ENCODE measurements at regions not wholly inside any gene's neighbourhood (a gene's known extent, or its start where the extent isn't known, plus 50 kb on each side); places are given as distances from the start of the nearest gene placed in this dataset.
A peak's percentile ranks its signal among the peaks of the same experiment; 100 is the strongest.

DNA sequence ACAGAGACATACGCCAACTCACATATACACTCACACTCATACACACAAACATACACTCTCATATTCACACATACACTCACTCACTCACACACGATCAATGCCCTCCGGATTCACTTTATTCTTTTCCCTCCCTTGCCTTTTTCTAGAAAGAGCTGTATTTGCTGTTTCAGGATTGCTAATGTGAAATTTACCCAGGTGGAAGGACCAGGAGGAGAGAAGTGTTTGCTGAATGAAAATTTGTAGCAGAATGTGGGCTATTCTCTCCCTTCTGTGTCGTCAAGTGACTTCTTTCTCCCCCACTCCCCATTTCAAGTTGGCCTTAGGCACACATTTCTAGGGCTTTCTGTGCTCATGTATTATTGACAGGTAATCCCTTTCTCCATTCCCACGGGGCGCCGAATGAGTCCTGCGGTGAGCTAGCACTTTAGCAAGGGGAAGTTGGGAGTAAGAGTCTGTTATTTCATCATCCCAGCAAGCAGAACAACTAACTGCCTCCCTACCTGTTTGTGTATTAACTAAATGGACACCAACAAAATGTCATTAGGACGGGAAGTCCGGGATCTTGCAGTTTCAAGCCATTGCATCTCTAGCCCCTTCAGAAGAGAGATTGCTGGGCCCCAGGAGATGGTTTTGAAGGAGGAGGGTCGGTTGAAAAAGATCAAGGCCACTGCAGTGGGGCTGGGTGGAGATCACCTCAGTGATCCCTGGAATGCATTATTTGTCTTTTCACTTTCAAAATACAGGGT is 97.1 kb upstream of the TAF11L2 start (continued):
- TF ChIP-seq ADNP (tag; IDR thresholded peaks at IDR 0.05) (no peak), SMARCE1 (IDR thresholded peaks at IDR 0.05) (no peak; the same call in 1 of the 2 replicates), BDP1 (IDR thresholded peaks at IDR 0.05; ENCODE audit: insufficient read depth, insufficient read length) (no peak), PYGO2 (tag; IDR thresholded peaks at IDR 0.05) (no peak), HDGF (IDR thresholded peaks at IDR 0.05) (no peak), CHCHD3 (CRISPR knock-in tag; IDR thresholded peaks at IDR 0.05) (no peak), ZNF217 (CRISPR knock-in tag; IDR thresholded peaks at IDR 0.05) (no peak), ZBTB1 (CRISPR knock-in tag; IDR thresholded peaks at IDR 0.05; ENCODE audit: borderline replicate concordance, low read depth) (no peak), ARID3B (CRISPR knock-in tag; IDR thresholded peaks at IDR 0.05; ENCODE audit: borderline replicate concordance) (0 out of 2 replicates have a peak, but pooled peaks have one; percentile 41), ZNF175 (CRISPR knock-in tag; IDR thresholded peaks at IDR 0.05; ENCODE audit: low read depth) (no peak; the same call in 1 of the 2 replicates), TAF1 (IDR thresholded peaks at IDR 0.05; ENCODE audit: control insufficient read depth, extremely low read depth, insufficient read depth, low read length, severe bottlenecking) (no peak), RNF2 (IDR thresholded peaks at IDR 0.05) (peak; percentile 84; the same call in 1 of the 2 replicates), JUNB (CRISPR knock-in tag; conservative IDR thresholded peaks at IDR 0.05) (no peak), E2F4 (CRISPR knock-in tag; IDR thresholded peaks at IDR 0.05; ENCODE audit: low read depth) (no peak), SAFB (IDR thresholded peaks at IDR 0.05; ENCODE audit: borderline replicate concordance, low read depth, low read length) (no peak), GTF2B (IDR thresholded peaks at IDR 0.05; ENCODE audit: extremely low read depth, insufficient read length) (no peak), NFE2L1 (tag; IDR thresholded peaks at IDR 0.05; ENCODE audit: borderline replicate concordance, low read depth) (no peak)
- TF ChIP-seq, protein P1, sequence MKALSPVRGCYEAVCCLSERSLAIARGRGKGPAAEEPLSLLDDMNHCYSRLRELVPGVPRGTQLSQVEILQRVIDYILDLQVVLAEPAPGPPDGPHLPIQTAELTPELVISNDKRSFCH (CRISPR knock-in tag; IDR thresholded peaks at IDR 0.05): 0 out of 2 replicates have a peak, but pooled peaks have one; percentile 20
- TF ChIP-seq, protein P1 (tag; IDR thresholded peaks at IDR 0.05): no peak
- TF ChIP-seq, protein P2, sequence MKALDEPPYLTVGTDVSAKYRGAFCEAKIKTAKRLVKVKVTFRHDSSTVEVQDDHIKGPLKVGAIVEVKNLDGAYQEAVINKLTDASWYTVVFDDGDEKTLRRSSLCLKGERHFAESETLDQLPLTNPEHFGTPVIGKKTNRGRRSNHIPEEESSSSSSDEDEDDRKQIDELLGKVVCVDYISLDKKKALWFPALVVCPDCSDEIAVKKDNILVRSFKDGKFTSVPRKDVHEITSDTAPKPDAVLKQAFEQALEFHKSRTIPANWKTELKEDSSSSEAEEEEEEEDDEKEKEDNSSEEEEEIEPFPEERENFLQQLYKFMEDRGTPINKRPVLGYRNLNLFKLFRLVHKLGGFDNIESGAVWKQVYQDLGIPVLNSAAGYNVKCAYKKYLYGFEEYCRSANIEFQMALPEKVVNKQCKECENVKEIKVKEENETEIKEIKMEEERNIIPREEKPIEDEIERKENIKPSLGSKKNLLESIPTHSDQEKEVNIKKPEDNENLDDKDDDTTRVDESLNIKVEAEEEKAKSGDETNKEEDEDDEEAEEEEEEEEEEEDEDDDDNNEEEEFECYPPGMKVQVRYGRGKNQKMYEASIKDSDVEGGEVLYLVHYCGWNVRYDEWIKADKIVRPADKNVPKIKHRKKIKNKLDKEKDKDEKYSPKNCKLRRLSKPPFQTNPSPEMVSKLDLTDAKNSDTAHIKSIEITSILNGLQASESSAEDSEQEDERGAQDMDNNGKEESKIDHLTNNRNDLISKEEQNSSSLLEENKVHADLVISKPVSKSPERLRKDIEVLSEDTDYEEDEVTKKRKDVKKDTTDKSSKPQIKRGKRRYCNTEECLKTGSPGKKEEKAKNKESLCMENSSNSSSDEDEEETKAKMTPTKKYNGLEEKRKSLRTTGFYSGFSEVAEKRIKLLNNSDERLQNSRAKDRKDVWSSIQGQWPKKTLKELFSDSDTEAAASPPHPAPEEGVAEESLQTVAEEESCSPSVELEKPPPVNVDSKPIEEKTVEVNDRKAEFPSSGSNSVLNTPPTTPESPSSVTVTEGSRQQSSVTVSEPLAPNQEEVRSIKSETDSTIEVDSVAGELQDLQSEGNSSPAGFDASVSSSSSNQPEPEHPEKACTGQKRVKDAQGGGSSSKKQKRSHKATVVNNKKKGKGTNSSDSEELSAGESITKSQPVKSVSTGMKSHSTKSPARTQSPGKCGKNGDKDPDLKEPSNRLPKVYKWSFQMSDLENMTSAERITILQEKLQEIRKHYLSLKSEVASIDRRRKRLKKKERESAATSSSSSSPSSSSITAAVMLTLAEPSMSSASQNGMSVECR (CRISPR knock-in tag; IDR thresholded peaks at IDR 0.05): no peak

Measured in K562 (cell line).